SK-N-MC (cell line): ENCODE measurements at regions not wholly inside any gene's neighbourhood (a gene's known extent, or its start where the extent isn't known, plus 50 kb on each side); places are given as distances from the start of the nearest gene placed in this dataset.
"Not testable (repeated sequence)": the region's sequence is repeated elsewhere in the genome, so short reads cannot be mapped to it uniquely, and the experiment has no call there.

Experiments
- EZH2 ChIP-seq: fragments of 200-600 bp; sonication (generic); IDR thresholded peaks from one replicate; pipeline ENCODE4 v1.6.1; 2017; ENCODE audit warnings: antibody characterized with exemption
- POLR2AphosphoS5 ChIP-seq: IDR thresholded peaks from 2 replicates; pipeline ENCODE4 v1.6.1; 2012; ENCODE audit warnings: mild to moderate bottlenecking, low read depth, low read length, borderline replicate concordance

DNA sequence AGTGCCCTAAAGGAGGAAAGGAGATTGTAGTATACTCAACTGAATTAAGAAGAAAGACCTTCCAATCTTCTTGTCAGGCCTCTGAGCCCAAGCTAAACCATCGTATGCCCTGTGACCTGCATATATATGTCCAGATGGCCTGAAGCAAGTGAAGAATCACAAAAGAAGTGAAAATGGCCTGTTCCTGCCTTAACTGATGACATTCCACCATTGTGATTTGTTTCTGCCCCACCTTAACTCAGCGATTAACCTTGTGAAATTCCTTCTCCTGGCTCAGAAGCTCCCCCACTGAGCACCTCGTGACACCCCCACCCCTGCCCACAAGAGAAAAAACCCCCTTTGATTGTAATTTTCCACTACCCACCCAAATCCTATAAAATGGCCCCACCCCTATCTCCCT lies 739.2 kb downstream of the GALC start:
- TF ChIP-seq EZH2, POLR2AphosphoS5: not testable (repeated sequence)
